HG03571 (cell line): ENCODE measurements at regions not wholly inside any gene's neighbourhood (a gene's known extent, or its start where the extent isn't known, plus 50 kb on each side); places are given as distances from the start of the nearest gene placed in this dataset.
"Not testable (repeated sequence)": the region's sequence is repeated elsewhere in the genome, so short reads cannot be mapped to it uniquely, and the experiment has no call there.

Source experiments
- ATAC-seq: cut with Tn5 transposase; IDR thresholded peaks from one replicate; pipeline ENCODE4 v1.9.1; 2021; ENCODE audit not compliant: unreplicated experiment

DNA sequence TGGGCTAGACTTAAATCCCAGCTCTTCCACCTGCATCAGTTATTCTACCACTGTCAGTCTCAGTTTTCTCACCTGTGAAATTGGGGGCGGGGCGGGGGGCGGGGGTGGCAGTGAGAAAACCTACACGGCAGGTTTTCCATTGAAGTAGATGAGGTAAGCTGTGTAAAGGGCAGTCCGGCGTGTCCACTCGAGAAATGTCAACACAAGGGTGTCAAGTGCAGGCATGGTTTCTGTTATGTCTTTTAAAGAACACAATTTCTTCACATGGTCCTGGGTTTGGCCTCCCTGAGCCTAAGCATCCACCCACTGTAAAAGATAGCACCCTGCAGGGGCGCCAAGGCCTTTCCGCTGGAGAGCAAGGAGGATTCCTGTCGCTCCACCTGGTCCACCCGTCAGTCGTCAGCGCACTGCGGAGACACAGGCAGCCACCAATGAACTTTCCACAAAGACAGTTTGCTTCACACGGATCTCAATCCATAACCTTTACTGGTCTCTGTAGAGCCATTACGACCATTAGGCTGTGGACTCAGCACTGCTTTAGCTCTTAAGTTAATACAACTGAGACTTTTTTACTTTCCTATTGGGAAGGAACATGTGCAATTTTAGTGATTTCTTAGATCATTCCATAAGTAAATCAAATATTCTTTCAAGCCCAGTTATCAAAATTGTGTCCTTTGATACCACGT lies 99.5 kb upstream of the FOXB1 start:
- ATAC-seq: no peak

DNA sequence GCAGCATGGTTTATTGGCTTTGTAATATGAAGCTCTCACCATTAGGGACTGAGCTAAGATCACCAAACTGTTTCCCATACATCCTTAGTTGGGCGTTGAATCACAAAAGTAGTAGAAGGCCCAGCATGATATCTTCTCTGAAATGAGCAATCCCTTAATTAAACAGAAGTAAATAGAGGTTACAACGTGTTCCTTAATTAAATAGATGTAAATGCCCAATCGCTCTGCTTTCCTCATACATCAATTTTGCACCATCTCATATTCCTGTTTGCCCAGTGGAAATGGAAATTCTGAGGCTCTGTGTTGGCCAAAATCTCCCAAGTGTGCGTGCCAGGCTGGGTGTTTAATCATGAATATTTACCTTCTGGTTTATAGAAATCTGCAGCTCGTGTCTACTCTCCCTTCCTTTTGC lies 107.4 kb upstream of the FOXB1 start:
- no peak for ATAC-seq

DNA sequence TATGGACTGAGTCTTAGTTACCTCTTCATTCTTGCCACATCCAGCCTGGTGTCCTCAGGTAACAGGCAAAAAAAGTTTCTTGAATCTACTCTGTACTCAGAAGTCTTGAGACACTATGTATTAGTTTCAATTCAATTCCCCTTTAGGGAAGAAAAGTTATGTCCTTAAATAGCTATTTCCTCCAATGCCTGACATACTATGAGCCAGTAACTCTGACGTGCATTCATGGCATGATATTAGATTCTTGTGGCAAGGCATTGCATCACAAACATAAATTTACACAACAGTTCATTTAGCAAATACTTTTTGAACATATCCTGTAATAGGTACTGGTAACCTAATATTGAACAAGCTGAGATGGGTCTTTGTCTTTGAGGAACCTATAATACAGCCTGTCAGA lies 109.3 kb upstream of the FOXB1 start:
- ATAC-seq: no peak

DNA sequence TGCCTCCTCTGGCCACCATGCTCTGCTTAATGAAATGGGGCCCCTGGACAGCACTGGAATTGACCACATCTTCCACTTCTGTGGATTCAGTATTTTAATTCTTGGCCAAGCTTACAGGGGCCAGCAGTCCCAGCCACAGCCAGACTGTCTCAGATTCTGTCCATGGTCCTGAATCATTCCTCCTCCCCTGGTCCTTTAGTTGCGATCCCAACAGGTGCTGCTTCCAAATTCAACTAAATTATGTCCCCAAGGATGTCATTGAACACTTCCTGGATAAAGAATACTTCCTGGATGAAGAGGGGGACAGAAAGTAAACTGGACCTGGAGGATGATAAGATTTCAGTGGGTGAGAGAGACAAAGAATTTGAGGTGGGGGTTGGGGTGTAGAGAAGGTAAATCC lies 111.1 kb upstream of the FOXB1 start:
- no peak for ATAC-seq

DNA sequence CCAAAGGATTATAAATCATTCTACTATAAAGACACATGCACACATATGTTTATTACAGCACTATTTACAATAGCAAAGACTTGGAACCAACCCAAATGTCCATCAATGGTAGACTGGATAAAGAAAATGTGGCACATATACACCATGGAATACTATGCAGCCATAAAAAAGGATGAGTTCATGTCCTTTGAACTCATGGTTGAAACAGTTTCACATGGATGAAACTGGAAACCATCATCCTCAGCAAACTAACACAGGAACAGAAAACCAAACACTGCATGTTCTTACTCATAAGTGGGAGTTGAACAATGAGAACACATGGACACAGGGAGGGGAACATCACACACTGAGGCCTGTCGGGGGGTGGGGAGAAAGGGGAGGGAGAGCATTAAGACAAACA lies 116.2 kb upstream of the FOXB1 start:
- ATAC-seq: not testable (repeated sequence)

DNA sequence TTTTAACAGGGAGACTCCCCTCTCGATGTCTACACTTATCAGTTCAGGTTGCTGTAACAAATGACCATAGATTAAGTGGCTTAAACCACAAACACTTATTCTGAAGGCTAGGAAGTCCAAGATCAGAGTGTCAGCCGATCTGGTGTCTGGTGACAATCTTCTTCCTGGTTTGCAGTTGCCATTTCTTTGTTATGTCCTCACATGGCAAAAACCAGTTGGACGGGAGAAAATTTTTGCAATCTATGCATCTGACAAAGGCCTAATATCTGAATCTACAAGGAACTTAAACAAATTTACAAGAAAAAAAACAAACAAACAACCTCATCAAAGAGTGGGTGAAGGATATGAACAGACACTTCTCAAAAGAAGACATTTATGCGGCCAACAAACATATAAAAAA lies 116.9 kb upstream of the FOXB1 start:
- no peak for ATAC-seq

DNA sequence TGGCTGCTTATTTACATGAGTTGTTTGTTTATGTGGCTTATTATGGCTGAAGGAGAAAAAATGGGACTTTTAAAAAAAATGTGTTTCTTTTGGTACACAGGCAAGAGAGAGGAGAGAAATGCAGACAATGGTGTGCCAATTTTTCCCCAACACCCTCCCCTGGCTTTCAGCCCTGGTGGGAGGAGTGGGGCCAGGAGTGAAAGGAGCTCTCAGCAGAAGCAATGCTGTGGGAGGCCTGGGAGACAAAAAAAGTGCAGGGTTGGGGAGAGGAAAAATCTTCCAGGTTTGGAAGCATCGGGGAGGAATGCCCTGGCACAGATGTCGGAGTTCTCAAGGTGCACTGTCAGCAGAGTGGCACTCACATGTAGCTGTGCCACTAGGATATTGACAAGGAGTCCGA lies 117.7 kb upstream of the FOXB1 start:
- ATAC-seq: no peak

DNA sequence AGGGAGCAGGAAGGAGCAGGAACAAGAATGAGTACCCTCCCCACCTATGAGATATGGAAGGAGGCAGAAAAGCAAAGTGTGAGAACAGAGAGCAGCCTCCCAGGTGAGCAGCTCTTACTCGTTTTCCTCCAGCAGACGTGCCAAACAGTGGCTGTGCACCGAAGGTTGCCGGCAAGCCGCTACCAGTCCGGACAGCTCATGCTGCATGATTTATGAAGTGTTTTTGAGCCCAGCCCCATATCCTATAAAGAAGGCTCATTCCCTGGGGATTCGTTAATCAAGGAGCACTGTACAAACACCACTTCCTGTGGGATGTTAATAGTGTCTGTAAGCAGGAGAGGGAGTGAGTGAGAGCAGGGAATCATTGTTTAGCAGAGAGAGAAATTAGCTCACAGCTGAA lies 118.3 kb upstream of the FOXB1 start:
- no peak for ATAC-seq

DNA sequence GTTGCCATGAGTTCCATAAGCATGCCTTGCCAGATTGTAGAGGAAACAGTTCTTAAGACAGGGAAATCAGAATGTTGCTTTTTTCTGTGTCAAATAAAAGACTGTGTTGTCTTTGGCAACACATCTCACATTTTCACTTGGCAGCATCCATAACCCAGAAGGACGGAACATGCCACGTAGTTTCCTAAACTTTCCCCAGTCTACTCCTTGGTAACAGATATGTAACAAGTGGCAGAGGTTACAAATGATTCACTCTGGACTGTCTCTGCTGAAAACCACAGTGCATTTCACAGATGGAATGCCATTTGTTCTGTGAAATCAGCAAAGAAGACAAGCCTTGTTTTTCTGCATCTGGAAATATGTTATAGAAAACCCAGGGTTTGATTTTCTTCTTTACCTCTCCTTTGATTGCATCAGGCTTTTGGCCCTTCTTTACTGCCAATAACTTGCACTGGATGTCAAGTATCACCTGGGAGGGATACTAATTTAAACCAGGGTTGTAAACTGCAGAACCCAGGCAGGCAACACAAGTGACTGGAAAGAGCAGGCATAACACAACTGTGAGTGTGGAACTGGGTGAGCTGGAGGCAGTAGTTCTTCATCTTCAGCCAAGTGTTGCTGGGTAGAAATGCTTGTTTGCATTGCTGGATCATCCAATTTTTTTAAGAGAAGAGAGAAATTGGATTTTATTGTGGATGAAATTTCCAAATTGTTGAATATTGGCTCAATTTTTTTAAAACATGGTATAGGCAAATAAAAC lies 124.4 kb upstream of the FOXB1 start:
- ATAC-seq: no peak

DNA sequence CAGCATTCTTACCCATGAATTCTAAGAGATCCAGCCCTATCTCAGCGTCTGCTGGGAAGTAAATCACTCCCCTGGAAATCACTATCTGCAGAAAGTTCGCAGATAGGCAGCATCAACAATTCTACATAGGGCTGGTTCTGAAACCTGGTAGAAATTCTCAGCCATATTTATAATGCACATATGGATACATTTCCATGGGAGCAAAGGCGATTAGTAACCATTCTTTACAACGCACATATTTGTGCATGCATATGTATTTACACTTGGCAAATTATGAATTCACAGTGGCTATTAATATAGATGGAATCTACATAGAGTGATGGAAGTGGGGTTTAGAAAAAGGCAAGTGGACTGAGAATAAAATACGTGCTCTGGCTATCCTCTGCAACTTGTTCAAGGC lies 128.0 kb upstream of the FOXB1 start:
- no peak for ATAC-seq

DNA sequence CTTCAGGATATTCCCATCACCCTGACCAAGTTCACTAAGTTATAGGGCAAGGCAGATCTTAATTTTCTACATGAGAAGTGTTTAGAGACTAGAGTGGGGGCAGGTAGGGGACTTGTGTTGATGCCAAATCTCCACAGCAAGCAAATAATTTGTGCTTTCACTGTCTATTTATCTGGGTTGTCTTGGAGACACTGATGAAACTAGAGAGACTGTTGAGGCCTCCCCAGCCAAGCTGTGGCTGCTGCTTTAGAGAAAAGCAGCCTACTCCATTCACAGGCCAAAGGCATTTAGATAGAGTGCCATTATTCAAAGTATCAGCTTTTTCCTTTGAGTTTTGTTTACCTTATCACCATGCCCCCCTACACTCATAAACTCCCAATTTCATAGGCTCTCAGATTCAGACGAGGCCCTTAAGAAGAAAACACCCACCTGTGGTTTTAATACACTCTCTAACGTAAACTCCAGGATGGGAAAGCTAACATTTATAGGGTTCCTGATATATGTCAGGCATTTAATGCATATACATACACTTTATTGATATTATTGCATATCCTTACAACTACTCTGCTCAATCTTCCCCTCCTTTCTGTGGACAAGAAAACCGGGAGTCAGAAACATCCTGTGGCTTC lies 130.4 kb upstream of the FOXB1 start:
- no peak for ATAC-seq

DNA sequence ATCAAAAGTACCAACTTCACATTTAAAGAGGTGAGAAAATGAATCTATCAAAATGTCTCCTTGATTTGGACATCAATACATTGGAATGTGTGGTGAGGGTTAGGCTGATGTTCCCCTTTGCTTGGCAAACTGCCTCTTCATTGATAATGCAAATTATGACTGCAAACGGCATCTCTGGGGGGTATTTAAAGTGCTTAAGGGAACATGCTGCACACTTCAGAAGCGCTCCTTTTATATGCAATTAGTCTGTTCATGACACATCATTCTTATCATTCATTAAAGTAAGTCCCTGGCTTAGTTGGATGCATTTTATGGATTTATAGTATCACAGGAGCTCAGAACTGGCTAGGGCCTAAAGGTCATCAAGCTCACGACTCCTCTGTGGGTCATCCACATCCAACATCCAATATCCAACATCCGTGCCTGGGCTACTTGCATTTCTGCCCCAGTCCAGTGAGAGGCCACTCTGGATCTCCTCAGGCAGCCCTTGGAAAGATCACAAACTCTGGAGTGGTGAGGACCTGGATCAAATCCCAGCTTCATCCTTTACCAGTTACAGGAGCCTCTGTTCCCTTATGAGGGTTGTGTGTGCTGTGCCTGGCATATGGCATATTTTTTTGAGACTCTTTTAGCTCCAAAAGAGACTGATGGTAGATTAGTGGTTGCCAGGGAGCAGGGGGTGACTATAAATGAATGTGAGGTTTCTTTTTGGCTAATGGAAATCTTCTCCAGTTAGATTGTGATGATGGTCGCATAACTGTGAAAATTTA lies 136.8 kb upstream of the FOXB1 start:
- ATAC-seq: no peak

DNA sequence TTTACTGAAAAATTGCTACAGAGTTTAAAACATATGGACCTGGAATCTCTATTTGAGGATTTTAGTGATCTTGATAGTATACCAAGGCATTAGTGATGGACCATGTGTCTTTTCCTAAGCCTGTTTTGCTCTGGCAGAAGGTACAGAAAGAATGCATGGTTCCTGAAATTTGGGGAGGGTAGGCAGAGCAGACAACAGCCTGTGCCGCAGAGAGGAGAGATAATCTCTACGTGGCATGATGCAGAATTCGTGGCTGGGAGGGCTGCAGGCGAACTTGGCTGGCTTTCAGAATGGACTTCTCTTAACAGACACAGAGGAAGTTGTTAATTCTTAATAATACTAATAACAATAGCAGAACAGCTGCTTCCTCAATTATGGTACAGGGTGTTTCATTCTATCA lies 137.5 kb upstream of the FOXB1 start:
- no peak for ATAC-seq

DNA sequence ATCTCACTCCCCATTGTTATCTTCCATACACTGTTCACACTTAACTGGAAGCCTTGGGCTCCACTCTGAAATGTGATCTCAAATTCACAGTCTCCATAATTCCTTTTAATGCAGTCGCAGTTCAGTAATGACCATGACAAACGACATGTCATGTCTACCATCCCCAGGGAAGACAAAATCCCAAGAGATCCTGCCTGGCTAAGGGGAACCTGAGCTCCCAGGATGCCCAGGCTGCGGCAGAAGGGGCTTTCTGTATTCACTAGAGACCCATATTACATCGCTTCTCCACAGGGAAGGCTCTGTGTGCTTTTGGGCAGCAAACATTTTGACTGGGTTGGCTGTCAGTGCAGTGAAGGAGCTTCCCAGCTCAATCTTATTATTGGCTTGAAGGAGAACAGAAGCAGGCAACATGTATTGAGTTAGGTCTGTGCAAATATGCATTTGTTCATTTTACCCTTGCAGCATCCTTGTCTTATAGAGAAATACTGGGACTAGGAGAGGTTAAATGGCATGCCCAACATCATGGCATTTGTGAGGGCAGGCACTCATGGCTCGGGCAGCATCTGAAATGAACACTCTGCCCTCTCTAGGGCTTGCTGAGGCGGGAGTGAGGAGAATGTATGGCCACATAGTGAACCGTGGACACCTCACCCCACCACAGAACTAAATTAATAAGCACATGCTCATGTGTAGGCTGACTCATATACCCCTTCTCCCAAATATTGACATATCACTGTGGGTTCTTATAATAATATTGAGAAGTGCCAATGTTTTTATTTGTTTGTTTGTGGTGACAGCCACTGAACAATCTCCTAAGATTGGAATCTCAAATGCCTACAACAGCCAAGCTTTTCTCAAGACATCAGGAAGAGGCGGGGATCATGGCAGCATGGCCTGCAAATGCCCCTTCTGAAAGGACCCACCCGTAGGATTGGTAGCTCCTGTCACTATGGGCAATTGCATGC lies 141.6 kb upstream of the FOXB1 start:
- ATAC-seq: no peak

DNA sequence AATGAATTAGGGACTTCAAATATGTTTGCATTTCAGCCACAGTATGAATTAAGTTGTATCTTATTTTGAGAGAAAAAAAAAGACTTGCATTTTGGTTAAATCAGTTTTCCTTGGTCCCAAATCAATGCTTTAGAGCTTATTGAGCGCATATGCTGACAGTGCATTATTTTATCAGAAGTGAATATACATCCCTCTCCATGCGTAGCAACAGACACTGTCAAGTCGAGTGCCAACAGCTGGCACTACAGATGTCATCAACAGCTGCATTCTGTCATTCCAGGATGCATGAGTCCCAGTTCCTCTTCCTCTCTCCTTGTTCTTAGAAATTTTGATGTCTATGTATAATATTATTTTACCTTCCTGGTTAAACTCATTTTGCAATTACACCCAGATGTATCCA lies 156.1 kb upstream of the FOXB1 start:
- no peak for ATAC-seq

DNA sequence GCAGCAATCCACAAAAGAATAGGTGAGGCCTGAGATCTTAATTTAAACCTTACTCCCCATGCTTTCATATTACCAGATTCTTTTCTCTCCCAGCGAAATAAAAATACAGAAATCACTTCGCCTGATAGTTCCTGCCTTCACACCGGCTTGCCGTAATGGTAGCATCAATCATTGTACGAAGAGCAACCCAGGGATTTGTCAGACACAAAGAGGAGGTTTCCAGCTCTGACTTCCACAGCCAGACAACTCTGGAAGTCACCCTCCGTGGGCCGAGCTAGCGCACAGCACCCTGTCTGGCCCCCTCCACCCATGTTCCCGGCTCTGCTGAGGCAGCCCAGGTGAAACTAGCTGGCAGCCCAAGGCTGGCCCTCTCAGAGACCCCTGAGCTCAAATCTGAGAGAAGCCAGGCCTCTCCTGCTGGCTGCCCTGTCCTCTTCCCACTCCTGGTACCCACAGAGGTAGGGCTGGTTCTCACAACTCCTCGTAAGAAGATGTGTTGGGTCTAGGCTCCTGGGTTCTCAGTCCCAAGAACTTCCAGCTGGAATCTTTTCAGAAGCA lies 156.9 kb upstream of the BNIP2 start:
- ATAC-seq: no peak

DNA sequence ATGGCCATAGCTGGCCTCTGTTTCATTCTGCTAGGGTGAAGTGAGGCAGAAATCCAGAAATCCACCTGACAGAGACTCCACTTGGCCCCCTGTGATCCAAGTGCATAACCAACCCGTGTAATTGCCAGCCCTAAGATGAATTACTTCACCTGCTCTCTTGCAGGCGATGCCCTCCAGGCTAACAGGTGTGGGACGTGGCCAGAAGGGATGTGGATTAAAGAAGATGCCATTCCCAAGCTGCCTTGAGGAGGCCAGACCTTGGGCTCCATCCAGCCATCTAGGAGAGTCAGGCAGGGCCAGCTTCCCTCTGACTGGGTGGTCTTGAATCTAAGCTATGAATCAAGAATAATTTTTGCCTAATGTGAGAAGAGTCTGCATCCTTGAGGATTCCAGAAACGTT lies 154.5 kb upstream of the BNIP2 start:
- no peak for ATAC-seq

DNA sequence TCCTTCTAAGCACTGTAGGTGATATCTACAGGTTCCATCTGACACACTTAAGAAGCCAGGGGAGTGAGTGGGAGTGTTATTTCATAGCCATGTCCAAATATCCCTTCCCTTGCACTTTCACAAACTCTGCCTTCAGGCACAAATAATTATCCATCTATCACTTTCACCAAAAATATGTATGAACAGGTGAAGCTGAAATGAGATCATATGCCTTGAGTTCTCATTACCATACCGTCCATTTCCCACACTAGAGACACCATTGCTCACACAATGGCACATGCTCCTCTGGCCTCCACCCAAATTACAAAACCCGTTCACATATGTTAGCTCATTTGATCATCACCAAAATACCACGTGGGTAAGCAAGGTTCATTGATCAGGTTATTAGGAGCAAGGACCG lies 151.9 kb upstream of the BNIP2 start:
- no peak for ATAC-seq

DNA sequence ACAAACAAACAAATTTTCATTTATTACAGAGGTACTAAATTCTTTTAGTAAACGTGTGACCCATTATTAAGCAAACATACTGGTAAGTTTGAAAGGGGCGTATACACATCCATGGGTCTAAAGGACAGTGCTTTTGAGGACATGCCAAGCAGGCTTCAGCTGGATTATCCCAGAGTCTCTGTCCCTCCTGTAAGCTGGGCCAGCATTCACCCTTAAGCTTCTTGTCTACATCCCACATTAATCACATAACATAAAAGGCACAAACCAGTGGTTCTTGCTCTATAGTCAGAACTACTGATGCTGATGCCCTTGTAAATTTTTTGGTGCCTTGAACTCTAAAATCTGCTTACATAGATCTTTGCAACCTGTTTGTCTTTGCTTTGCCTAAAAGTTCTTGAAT lies 150.8 kb upstream of the BNIP2 start:
- no peak for ATAC-seq

DNA sequence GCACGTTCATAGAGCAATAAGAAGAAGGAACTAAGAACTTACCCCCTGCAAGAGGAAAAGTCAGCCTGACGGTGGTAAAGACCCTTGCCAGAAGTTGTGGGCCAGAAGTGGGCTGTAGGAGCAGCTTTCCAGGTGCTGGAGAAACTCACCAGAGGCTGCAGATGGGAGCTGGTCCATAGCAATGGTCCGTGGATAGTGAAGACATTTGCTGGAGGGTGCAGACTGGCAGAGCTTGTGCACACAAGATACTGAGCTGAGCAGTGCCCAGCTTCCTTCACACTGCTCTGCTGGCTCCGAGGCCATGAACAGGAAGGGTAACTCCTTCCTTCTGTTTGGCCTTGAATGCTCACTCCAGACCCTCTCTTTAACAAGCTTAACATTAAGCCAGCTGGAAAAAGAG lies 149.8 kb upstream of the BNIP2 start:
- ATAC-seq: no peak
